Panc1 (cell line): ENCODE measurements at regions not wholly inside any gene's neighbourhood (a gene's known extent, or its start where the extent isn't known, plus 50 kb on each side); places are given as distances from the start of the nearest gene placed in this dataset.

Experiments used
- ATAC-seq: fragments of 200-7000 bp; cut with Tn5 transposase; 2 replicates; pipeline ENCODE4 v1.9.1; 2020; ENCODE audit warnings: mild to moderate bottlenecking, moderate library complexity
- BruUV-seq: library from RNA; stranded (reverse); fragments of 400-500 nt; replicated peaks from 2 replicates; lab custom pipeline; 2021; lab: Mats Ljungman, UMichigan
- CTCF ChIA-PET: fragments of 300-600 bp; sonication (Branson Sonifier 250); formaldehyde crosslinking; loops from one replicate; lab custom pipeline; 2022; ENCODE audit warnings: antibody characterized with exemption; lab: Charles Lee
- POLR2A ChIA-PET: fragments of 300-600 bp; sonication (Branson Sonifier 250); formaldehyde crosslinking; loops from one replicate; lab custom pipeline; 2022; ENCODE audit warnings: antibody characterized with exemption; lab: Charles Lee
- DNase-seq: peaks from one replicate; pipeline ENCODE4 v3.0.0-alpha.2; 2010; ENCODE audit warnings: low read depth, low spot score
- H3K27ac ChIP-seq: 2 replicates; pipeline ENCODE4 v1.5.1; 2011; ENCODE audit warnings: mild to moderate bottlenecking, low read length, inconsistent platforms
- H3K27me3 ChIP-seq: fragments of 200-500 bp; sonication (Bioruptor generic); 2 replicates; pipeline ENCODE4 v1.6.0; 2014; ENCODE audit warnings: low read length, inconsistent platforms; ENCODE audit not compliant: control insufficient read depth, insufficient read depth
- H3K36me3 ChIP-seq: fragments of 200-500 bp; sonication (Bioruptor generic); 2 replicates; pipeline ENCODE4 v1.5.1; 2014; ENCODE audit warnings: inconsistent platforms, mild to moderate bottlenecking, low read length, moderate library complexity; ENCODE audit not compliant: control insufficient read depth, insufficient read depth
- H3K4me1 ChIP-seq: 2 replicates; pipeline ENCODE4 v1.5.1; 2011; ENCODE audit warnings: inconsistent platforms, mild to moderate bottlenecking, low read length, moderate library complexity; ENCODE audit not compliant: control insufficient read depth, insufficient read depth
- H3K4me3 ChIP-seq, 2 experiments: 2 replicates each; pipeline ENCODE4 v1.5.1; 2011 to 2012; ENCODE audit warnings: low read depth in 2 of 2, low read length in 2 of 2, mild to moderate bottlenecking in 2 of 2, inconsistent platforms in 1 of 2, moderate library complexity in 1 of 2
- H3K9me3 ChIP-seq: fragments of 200-500 bp; sonication (Bioruptor generic); 2 replicates; pipeline ENCODE4 v1.5.1; 2014; ENCODE audit warnings: low read depth, mild to moderate bottlenecking, inconsistent platforms, low read length, moderate library complexity; ENCODE audit not compliant: control insufficient read depth, insufficient read depth
- POLR2AphosphoS5 ChIP-seq: IDR thresholded peaks from 2 replicates; pipeline ENCODE4 v1.6.1; 2012; ENCODE audit warnings: mild to moderate bottlenecking, low read depth, low read length, moderate library complexity
- SIN3A ChIP-seq: IDR thresholded peaks from 2 replicates; pipeline ENCODE4 v1.6.1; 2012; ENCODE audit warnings: low read depth, mild to moderate bottlenecking, low read length, moderate library complexity, borderline replicate concordance; ENCODE audit not compliant: insufficient read depth
- TCF7L2 ChIP-seq: IDR thresholded peaks from 2 replicates; pipeline ENCODE4 v1.6.1; 2011; ENCODE audit warnings: mild to moderate bottlenecking, low read depth, low read length, inconsistent platforms
- in situ Hi-C: cut with HindIII; loops from 2 replicates; pipeline ENCODE4 v1.10.0; 2016; ENCODE audit warnings: low sequenced_read_pairs, low pct_unique_long_range_greater_than_20kb
- intact Hi-C: fragments of 100-400 bp; cut with micrococcal nuclease; formaldehyde crosslinking; loops from one replicate; pipeline ENCODE4 v1.10.0; 2022; ENCODE audit not compliant: unreplicated experiment
- TF ChIP-seq, protein P1 (sequence below), 2 experiments: IDR thresholded peaks; 2 replicates each; pipeline ENCODE4 v1.6.1; 2011 to 2012; ENCODE audit warnings: low read depth in 2 of 2, control low read depth in 1 of 2, low read length in 1 of 2, mild to moderate bottlenecking in 1 of 2, moderate library complexity in 1 of 2; ENCODE audit not compliant: insufficient read depth in 1 of 2
- TF ChIP-seq, protein P2 (sequence below): fragments of 450-650 bp; IDR thresholded peaks from 2 replicates; pipeline ENCODE4 v1.5.1; 2017; ENCODE audit warnings: mild to moderate bottlenecking

DNA sequence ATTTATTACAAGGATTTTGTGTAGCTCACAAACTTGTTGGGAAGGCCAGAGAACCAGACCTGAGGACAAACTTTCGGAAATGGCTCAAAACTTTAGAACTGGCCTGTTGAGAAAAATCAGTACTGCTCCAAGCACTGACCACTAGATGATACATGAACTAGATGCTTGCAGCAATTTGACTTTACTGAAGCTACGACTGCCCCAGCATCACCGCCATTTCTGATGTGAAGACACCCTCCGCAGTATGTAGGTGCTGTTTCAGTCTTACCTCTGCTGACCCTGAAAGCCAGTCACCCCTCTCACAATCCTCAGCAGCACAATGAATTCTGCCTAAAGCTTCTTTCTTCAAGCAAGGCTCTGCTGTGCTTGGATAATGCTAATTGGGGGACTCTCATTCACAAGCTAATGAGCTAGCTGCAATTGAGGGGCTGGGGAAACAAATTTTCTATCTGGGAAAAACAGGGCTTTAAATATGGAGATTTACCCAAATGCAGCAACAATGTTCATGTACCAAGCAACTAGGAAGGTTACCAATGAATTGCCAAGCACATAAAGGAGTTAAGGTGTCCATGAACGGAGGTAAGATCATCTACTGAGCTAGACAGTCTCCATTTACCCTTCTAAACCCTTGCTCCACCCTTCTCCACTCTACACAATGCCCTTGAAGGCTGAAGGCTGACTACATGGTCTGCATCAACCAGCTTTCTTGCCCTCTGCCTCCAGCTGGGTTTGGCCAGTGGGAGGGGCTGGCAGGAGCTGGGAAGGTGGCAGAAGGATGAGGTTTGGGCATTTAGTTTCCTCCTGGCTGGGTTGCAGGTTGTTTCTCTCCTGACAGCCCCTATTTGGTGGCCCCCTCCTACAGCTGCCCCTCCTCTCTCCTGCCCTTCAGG is 53.2 kb upstream of the FSTL1 start:
- Histone ChIP-seq H3K4me1 (no peaks in the 10 kb centered on the region), H3K27ac (no peak overlapping the region), H3K36me3 (no peaks in the 10 kb centered on the region), H3K4me3 (no peak overlapping the region), H3K9me3 (no peaks in the 10 kb centered on the region), H3K27me3 (no peaks in the 10 kb centered on the region; the same call in 1 of the 2 replicates)
- BruUV-seq: no TSS peak
- TF ChIP-seq TCF7L2: no peak
- ATAC-seq (no peak), DNase-seq (no peak)
- ChIA-PET POLR2A (no interaction called here), CTCF (no interaction called here)
- intact Hi-C loops (no loop called here), in situ Hi-C loops (no loop called here)

DNA sequence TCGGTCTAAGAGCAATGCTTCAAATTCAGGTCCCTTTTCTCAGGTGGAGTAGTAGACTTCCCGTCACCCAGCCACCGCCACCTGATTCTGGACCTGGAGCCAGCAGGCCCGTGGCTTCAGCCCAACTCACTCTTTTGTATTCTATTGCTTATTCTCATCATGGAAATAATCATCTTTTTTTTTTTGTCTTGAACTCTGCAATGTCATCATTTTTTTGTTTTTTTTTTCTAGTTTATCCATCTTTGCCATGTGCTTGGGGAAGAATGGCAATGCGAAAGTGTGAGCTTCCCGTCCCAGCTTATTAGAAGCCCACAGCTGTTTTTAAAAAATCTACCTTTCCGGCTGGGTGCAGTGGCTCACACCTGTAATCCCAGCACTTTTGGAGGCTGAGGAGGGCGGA is 51.3 kb upstream of the FSTL1 start:
- TF ChIP-seq, protein P1, sequence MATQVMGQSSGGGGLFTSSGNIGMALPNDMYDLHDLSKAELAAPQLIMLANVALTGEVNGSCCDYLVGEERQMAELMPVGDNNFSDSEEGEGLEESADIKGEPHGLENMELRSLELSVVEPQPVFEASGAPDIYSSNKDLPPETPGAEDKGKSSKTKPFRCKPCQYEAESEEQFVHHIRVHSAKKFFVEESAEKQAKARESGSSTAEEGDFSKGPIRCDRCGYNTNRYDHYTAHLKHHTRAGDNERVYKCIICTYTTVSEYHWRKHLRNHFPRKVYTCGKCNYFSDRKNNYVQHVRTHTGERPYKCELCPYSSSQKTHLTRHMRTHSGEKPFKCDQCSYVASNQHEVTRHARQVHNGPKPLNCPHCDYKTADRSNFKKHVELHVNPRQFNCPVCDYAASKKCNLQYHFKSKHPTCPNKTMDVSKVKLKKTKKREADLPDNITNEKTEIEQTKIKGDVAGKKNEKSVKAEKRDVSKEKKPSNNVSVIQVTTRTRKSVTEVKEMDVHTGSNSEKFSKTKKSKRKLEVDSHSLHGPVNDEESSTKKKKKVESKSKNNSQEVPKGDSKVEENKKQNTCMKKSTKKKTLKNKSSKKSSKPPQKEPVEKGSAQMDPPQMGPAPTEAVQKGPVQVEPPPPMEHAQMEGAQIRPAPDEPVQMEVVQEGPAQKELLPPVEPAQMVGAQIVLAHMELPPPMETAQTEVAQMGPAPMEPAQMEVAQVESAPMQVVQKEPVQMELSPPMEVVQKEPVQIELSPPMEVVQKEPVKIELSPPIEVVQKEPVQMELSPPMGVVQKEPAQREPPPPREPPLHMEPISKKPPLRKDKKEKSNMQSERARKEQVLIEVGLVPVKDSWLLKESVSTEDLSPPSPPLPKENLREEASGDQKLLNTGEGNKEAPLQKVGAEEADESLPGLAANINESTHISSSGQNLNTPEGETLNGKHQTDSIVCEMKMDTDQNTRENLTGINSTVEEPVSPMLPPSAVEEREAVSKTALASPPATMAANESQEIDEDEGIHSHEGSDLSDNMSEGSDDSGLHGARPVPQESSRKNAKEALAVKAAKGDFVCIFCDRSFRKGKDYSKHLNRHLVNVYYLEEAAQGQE (IDR thresholded peaks at IDR 0.05; ENCODE audit: insufficient read depth in 1 of 2, low read depth in 2 of 2, low read length in 1 of 2): no peak
- TF ChIP-seq SIN3A (no peak), POLR2AphosphoS5 (no peak), TCF7L2 (no peak)
- TF ChIP-seq, protein P2, sequence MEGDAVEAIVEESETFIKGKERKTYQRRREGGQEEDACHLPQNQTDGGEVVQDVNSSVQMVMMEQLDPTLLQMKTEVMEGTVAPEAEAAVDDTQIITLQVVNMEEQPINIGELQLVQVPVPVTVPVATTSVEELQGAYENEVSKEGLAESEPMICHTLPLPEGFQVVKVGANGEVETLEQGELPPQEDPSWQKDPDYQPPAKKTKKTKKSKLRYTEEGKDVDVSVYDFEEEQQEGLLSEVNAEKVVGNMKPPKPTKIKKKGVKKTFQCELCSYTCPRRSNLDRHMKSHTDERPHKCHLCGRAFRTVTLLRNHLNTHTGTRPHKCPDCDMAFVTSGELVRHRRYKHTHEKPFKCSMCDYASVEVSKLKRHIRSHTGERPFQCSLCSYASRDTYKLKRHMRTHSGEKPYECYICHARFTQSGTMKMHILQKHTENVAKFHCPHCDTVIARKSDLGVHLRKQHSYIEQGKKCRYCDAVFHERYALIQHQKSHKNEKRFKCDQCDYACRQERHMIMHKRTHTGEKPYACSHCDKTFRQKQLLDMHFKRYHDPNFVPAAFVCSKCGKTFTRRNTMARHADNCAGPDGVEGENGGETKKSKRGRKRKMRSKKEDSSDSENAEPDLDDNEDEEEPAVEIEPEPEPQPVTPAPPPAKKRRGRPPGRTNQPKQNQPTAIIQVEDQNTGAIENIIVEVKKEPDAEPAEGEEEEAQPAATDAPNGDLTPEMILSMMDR: no peak
- no TSS peak for BruUV-seq
- H3K4me1 ChIP-seq: no peaks in the 10 kb centered on the region
- no peak overlapping the region for H3K27ac ChIP-seq
- no peak overlapping the region for H3K4me3 ChIP-seq
- DNase-seq (no peak), ATAC-seq (no peak)
- POLR2A ChIA-PET: no interaction called here
- in situ Hi-C loops: no loop called here
- CTCF ChIA-PET: no interaction called here
- H3K36me3 ChIP-seq: no peaks in the 10 kb centered on the region
- intact Hi-C loops: no loop called here
- no peaks in the 10 kb centered on the region for H3K27me3 ChIP-seq
- H3K9me3 ChIP-seq: no peaks in the 10 kb centered on the region
